ENCODE measurements at regions not wholly inside any gene's neighbourhood (a gene's known extent, or its start where the extent isn't known, plus 50 kb on each side); places are given as distances from the start of the nearest gene placed in this dataset.
"Not testable (repeated sequence)": the region's sequence is repeated elsewhere in the genome, so short reads cannot be mapped to it uniquely, and the experiment has no call there.

GRCh38 chr2:48059975-48060374 is 153.7 kb upstream of the FBXO11 start:
- Mint-ChIP-seq H3K9me3 (no peaks in the 10 kb centered on the region), H3K4me3 (no peak overlapping the region), H3K4me1 (ENCODE audit: low read depth) (no peaks in the 10 kb centered on the region), H3K36me3 (ENCODE audit: low read depth) (no peaks in the 10 kb centered on the region), H3K27ac (no peak overlapping the region), H3K27me3 (ENCODE audit: insufficient read depth) (peaks cover 20% of the 10 kb centered on the region)
- no peak for TF ChIP-seq CTCF (IDR thresholded peaks at IDR 0.05)
- DNase-seq, result no peak

- not testable (repeated sequence) for H3K36me3 Mint-ChIP-seq (ENCODE audit: low read depth); H3K27ac Mint-ChIP-seq; DNase-seq; H3K4me1 Mint-ChIP-seq (ENCODE audit: low read depth); H3K9me3 Mint-ChIP-seq; H3K4me3 Mint-ChIP-seq
- H3K27me3 Mint-ChIP-seq (ENCODE audit: insufficient read depth), result peaks cover 18% of the 10 kb centered on the region
Measured at GRCh38 chr2:48061656-48062055, 155.4 kb upstream of the FBXO11 start.

GRCh38 chr2:48065096-48065495 is 158.8 kb upstream of the FBXO11 start:
- peaks cover 10% of the 10 kb centered on the region for H3K27me3 Mint-ChIP-seq (ENCODE audit: insufficient read depth)
- no peaks in the 10 kb centered on the region for H3K9me3 Mint-ChIP-seq
- no peaks in the 10 kb centered on the region for H3K36me3 Mint-ChIP-seq (ENCODE audit: low read depth)
- TF ChIP-seq CTCF (IDR thresholded peaks at IDR 0.05), result no peak
- H3K4me3 Mint-ChIP-seq, result no peak overlapping the region
- DNase-seq, result no peak
- H3K4me1 Mint-ChIP-seq (ENCODE audit: low read depth), result no peaks in the 10 kb centered on the region
- no peak overlapping the region for H3K27ac Mint-ChIP-seq

- TF ChIP-seq CTCF (IDR thresholded peaks at IDR 0.05), result no peak
- Mint-ChIP-seq H3K9me3 (no peaks in the 10 kb centered on the region), H3K4me1 (ENCODE audit: low read depth) (no peaks in the 10 kb centered on the region), H3K27ac (no peak overlapping the region), H3K4me3 (no peak overlapping the region), H3K27me3 (ENCODE audit: insufficient read depth) (peaks cover 6% of the 10 kb centered on the region), H3K36me3 (ENCODE audit: low read depth) (no peaks in the 10 kb centered on the region)
- DNase-seq, result no peak
Measured at GRCh38 chr2:48066000-48066399, 159.7 kb upstream of the FBXO11 start.

- Mint-ChIP-seq H3K4me3 (no peak overlapping the region), H3K9me3 (no peaks in the 10 kb centered on the region), H3K27ac (no peak overlapping the region), H3K4me1 (ENCODE audit: low read depth) (no peaks in the 10 kb centered on the region), H3K27me3 (ENCODE audit: insufficient read depth) (peaks cover 5% of the 10 kb centered on the region), H3K36me3 (ENCODE audit: low read depth) (no peaks in the 10 kb centered on the region)
- no peak for TF ChIP-seq CTCF (IDR thresholded peaks at IDR 0.05)
- DNase-seq, result no peak
Measured at GRCh38 chr2:48069769-48070168, 163.5 kb upstream of the FBXO11 start.

GRCh38 chr2:48070415-48070814 is 164.1 kb upstream of the FBXO11 start:
- no peak overlapping the region for H3K4me3 Mint-ChIP-seq
- no peak for TF ChIP-seq CTCF (IDR thresholded peaks at IDR 0.05)
- no peaks in the 10 kb centered on the region for H3K4me1 Mint-ChIP-seq (ENCODE audit: low read depth)
- H3K27me3 Mint-ChIP-seq (ENCODE audit: insufficient read depth), result peaks cover 5% of the 10 kb centered on the region
- no peaks in the 10 kb centered on the region for H3K36me3 Mint-ChIP-seq (ENCODE audit: low read depth)
- H3K27ac Mint-ChIP-seq, result no peak overlapping the region
- H3K9me3 Mint-ChIP-seq, result no peaks in the 10 kb centered on the region
- no peak for DNase-seq

Data from HFFc6 (cell line).